Lower leg skin (tissue), 4 donors: ENCODE measurements at regions not wholly inside any gene's neighbourhood (a gene's known extent, or its start where the extent isn't known, plus 50 kb on each side); places are given as distances from the start of the nearest gene placed in this dataset.

Source experiments
- DNase-seq, 2 donors: peaks; one replicate each; pipeline ENCODE4 v3.0.0-alpha.2; 2019; ENCODE audit warnings: low spot score in 2 of 2
- H3K4me3 ChIP-seq: fragments of 200-600 bp; sonication (generic); 2 replicates; pipeline ENCODE4 v1.5.1; 2017; ENCODE audit warnings: mild to moderate bottlenecking, low read depth; ENCODE audit not compliant: poor library complexity, severe bottlenecking
- POLR2A ChIP-seq, 2 donors: fragments of 450-650 bp; IDR thresholded peaks; one replicate each; pipeline ENCODE4 v1.6.1; 2016 to 2017; ENCODE audit warnings: antibody characterized with exemption in 2 of 2, mild to moderate bottlenecking in 1 of 2, moderate library complexity in 1 of 2
- WGBS, 2 donors: methylation state at CpG; one replicate each; pipeline ENCODE4 v1.1.5; 2018; 5-methylcytosine and 5-hydroxymethylcytosine counted together
- intact Hi-C: fragments of 100-400 bp; cut with DNase I; formaldehyde crosslinking; loops from one replicate; pipeline ENCODE4 v1.15.0; 2023; ENCODE audit warnings: low total_unique reads
- TF ChIP-seq, protein P1 (sequence below), 3 donors: fragments of 450-650 bp; IDR thresholded peaks; one replicate each; pipeline ENCODE4 v1.5.1; 2016; ENCODE audit warnings: antibody characterized with exemption in 3 of 3, mild to moderate bottlenecking in 3 of 3, moderate library complexity in 2 of 3

GRCh38 chr15:95375281-95375680 lies 955.2 kb upstream of the NR2F2 start:
- no peak for TF ChIP-seq POLR2A (IDR thresholded peaks at IDR 0.05)
- TF ChIP-seq, protein P1, sequence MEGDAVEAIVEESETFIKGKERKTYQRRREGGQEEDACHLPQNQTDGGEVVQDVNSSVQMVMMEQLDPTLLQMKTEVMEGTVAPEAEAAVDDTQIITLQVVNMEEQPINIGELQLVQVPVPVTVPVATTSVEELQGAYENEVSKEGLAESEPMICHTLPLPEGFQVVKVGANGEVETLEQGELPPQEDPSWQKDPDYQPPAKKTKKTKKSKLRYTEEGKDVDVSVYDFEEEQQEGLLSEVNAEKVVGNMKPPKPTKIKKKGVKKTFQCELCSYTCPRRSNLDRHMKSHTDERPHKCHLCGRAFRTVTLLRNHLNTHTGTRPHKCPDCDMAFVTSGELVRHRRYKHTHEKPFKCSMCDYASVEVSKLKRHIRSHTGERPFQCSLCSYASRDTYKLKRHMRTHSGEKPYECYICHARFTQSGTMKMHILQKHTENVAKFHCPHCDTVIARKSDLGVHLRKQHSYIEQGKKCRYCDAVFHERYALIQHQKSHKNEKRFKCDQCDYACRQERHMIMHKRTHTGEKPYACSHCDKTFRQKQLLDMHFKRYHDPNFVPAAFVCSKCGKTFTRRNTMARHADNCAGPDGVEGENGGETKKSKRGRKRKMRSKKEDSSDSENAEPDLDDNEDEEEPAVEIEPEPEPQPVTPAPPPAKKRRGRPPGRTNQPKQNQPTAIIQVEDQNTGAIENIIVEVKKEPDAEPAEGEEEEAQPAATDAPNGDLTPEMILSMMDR (IDR thresholded peaks at IDR 0.05): no peak
- intact Hi-C loops: no loop called here
- DNase-seq: no peak
- 61 to 75% methylated on average over 3 of the region's 3 CpGs for WGBS, 2 donors
- no peak overlapping the region for H3K4me3 ChIP-seq

DNA sequence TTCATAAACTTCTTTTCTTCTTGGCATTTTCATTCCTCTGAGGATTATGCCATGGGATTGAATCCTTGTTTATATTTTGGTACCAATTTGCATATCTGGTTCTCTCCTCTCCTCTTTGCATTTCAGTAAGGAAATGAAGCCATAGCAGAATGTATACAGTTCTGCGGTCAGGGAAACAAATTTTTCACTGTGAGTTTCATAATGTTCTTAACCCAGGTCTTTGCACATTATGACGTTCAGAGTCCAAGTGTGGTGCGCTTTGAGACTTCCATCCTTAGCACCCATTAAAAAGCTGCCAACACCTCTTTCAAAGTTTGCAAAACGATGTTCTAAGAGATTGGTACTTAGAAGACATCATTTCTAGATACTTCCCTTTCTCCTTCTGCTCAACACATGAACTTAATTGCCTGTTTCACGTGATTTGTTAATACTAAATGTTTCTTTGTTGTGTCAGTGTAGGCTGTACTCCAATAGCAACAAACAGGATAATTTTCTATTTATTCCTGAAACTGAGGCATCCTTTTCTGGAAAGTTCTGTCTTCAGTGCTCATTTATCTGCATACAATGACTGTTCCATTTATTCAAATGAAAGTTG lies 953.1 kb upstream of the NR2F2 start:
- intact Hi-C loops: no loop called here
- TF ChIP-seq POLR2A (IDR thresholded peaks at IDR 0.05): no peak
- TF ChIP-seq, protein P1 (IDR thresholded peaks at IDR 0.05): no peak
- WGBS, 2 donors: 72 to 75% methylated on average over 5 of the region's 5 CpGs
- no peak for DNase-seq
- no peak overlapping the region for H3K4me3 ChIP-seq

DNA sequence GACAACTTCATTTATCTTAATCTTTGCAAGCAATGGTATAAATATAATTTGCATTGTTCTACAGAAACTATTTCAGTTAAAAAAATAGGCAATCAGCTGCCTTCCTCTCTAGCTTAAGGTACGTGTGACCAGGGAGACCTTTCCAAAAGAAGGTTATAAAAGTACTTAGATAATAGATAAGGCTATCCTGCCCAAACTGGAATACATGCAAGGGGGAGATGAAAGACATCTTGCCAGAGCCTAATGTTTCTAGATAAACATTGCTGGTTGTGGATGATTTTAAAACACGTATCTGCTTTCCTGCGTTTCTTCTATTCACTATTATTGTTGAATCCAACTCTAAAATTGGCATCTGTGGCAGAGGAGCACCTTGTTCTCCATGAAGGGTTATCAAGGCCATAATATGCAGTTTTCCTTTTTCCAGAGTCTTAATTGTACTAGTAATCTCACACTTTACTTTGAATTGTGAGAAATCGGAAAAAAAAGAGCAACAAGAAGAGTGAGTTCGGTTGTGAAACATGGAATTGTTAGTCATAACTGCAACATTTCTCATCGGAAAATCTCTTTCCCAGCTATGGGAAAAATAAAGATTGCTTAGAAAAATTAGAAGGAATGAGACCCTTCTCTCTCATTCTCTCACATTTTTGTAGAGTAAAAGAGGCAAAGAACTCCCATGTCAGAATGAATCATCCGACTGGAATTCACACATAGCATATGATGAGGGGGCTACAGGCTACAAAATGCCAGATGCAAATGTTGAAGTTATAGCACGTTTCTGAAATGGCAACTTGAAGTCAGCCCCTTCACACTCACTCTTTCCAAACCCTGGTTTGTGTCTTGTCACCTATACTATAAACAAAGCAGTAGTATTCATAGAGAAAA lies 936.1 kb upstream of the NR2F2 start:
- no peak for TF ChIP-seq POLR2A (IDR thresholded peaks at IDR 0.05)
- TF ChIP-seq, protein P1 (IDR thresholded peaks at IDR 0.05): no peak
- DNase-seq: no peak
- no peak overlapping the region for H3K4me3 ChIP-seq
- WGBS, 2 donors: 43 to 45% methylated on average over 8 of the region's 8 CpGs
- intact Hi-C loops: no loop called here

- WGBS, 2 donors: 41 to 48% methylated on average over 1 of the region's 1 CpG
- intact Hi-C loops: no loop called here
- no peak overlapping the region for H3K4me3 ChIP-seq
- DNase-seq: no peak
- TF ChIP-seq POLR2A (IDR thresholded peaks at IDR 0.05): no peak
- TF ChIP-seq, protein P1 (IDR thresholded peaks at IDR 0.05): no peak
These were observed 930.1 kb upstream of the NR2F2 start for GRCh38 chr15:95400428-95400827.

DNA sequence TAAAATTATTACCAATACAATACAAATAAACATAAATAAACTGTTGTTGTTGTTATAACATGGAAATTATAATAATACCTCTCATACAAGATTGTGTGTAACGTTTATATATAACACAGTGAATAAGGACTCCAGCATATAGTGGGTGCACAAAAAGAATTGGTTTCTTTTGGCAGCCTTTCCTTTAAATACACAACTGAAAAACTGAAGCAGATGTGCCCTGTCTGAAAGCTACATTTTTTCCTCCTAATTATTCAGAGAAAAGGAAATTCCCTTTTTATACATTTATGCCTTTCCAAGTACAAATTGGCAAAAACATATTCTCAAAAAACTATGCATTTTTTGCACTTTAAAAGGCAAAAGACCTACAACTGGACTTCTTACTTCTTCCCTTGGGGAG lies 928.9 kb upstream of the NR2F2 start:
- intact Hi-C loops: no loop called here
- DNase-seq: no peak
- WGBS, 2 donors: 43 to 44% methylated on average over 1 of the region's 1 CpG
- no peak for TF ChIP-seq POLR2A (IDR thresholded peaks at IDR 0.05)
- TF ChIP-seq, protein P1 (IDR thresholded peaks at IDR 0.05): no peak
- H3K4me3 ChIP-seq: no peak overlapping the region
